HG02759 (cell line): ENCODE measurements at regions not wholly inside any gene's neighbourhood (a gene's known extent, or its start where the extent isn't known, plus 50 kb on each side); places are given as distances from the start of the nearest gene placed in this dataset.

Experiments used
- ATAC-seq: cut with Tn5 transposase; IDR thresholded peaks from one replicate; pipeline ENCODE4 v1.9.1; 2021; ENCODE audit warnings: mild to moderate bottlenecking, moderate library complexity; ENCODE audit not compliant: unreplicated experiment

- ATAC-seq = no peak
Observed at GRCh38 chr9:108180541-108180940, 675.2 kb downstream of the ACTL7B start.

- no peak for ATAC-seq
Observed at GRCh38 chr9:108178318-108178717, 677.5 kb downstream of the ACTL7B start.

GRCh38 chr9:108168236-108168850, 678.8 kb upstream of the KLF4 start:
- ATAC-seq = no peak

GRCh38 chr9:108167136-108167900, 677.7 kb upstream of the KLF4 start:
- no peak for ATAC-seq

GRCh38 chr9:108166519-108166918, 677.0 kb upstream of the KLF4 start:
- ATAC-seq = no peak

GRCh38 chr9:108163321-108164005, 673.9 kb upstream of the KLF4 start:
- no peak for ATAC-seq

- no peak for ATAC-seq
Observed at GRCh38 chr9:108162664-108163063, 673.1 kb upstream of the KLF4 start.

- ATAC-seq = no peak
Observed at GRCh38 chr9:108161503-108161902, 671.9 kb upstream of the KLF4 start.

DNA sequence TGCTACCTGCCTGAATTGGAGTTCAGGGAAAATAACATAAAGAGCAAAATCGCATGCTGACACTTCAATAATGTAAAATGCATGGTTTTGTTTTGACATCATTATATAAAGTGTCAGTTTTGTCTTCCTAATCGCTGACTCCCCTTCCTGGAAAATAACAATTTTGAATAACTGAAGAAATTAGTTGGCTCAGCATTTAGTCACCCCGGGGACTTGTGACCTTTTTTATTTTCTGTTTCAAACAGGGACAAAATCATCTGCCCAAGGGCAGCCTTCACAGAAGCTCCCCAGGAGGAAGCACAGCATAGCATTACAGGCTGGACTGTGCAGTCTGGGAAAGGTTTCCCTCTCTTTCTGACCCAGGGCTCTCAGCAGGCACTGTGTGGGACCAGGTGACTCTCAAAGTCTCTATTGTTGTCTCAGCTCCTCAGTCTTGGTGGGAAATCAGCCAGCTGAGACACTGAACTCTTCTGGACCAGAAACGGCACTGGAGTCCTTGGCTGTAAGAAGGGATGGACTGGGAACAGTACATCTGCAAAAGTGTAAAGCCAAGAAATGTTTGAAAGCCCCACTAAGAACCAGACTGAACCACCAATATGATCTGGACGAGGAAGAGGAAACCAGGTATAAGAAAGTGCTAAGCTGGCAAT, 671.3 kb upstream of the KLF4 start:
- ATAC-seq = no peak

DNA sequence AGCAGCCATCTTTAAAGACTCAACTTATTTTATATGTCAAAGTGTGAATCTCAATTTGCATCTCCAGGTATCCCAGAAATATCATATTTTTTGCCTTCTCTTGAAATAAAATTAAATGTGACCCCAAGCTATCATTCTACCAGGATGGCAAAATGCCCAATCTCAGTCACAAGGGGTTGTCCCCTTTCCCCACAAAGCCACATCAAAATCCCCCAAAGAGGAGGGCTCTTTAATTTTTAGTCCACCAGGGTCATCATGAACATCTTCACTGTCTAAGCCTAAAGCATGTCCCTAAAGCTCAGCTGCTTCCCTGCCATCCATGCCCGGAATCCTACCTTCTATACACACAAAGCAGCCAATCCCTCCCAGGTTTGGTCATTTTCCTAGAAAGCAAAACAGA, 670.5 kb upstream of the KLF4 start:
- no peak for ATAC-seq

- ATAC-seq = no peak
Observed at GRCh38 chr9:108158236-108158995, 668.8 kb upstream of the KLF4 start.

GRCh38 chr9:108156270-108156998, 666.9 kb upstream of the KLF4 start:
- no peak for ATAC-seq

GRCh38 chr9:108153416-108153815, 663.8 kb upstream of the KLF4 start:
- no peak for ATAC-seq

DNA sequence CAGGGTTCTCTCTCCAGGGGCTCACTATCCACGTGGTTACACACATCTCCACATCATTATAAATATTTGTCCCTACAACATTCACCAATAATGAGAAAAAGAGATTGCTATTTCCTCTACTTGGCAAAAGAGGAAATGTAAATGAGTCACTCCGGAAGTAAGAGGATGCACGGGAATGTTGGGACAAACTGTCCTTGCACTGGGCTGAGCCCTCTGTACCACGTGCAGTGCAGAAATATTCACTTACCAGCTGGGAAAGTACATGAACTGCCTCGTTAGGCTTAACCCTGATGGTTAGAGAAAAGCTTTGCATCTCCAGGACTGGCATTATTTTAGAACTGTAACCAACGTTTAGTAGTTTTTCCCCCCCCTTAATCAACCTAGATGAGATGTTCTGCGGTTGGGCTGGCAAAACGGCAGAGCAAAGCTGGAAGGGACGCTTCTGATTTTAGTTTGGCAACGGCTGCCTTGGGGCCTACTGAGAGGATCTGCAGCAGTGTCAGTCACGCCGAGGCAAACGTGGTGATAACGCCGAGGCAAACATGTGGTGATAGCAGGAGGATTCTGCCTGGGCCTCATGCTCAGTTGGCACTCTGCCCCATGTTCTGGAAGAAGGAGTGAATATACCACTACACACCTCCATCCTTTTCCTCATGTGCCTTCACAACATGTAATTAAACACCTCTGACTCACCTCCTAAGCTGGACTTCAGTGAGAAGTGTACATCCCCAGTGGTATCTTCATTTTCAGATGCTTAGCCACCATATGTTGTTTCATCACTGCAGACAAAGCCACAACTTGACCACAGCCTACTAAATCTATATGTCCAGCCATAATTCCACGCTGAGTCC, 661.4 kb upstream of the KLF4 start:
- ATAC-seq = no peak

- ATAC-seq = no peak
Observed at GRCh38 chr9:108149326-108149725, 659.8 kb upstream of the KLF4 start.

- ATAC-seq = no peak
Observed at GRCh38 chr9:108142504-108143201, 653.1 kb upstream of the KLF4 start.

DNA sequence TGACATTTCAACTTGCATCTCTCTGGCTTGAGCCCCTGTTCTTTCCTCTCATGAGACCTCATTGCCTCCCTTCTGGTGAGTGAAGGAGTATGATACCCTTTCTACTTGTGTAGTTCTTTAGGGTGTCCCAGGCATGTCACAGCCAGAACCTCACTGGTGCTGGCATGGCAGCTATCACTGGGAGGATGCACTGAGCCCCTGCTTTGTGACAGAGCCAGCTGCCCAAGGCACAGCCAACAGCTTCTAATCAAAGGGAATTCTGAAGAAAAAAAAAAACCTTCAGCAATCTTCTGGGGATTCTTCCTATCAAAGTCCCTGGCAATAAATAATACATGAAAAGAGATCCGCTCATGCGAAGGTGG, 652.6 kb upstream of the KLF4 start:
- ATAC-seq = no peak

DNA sequence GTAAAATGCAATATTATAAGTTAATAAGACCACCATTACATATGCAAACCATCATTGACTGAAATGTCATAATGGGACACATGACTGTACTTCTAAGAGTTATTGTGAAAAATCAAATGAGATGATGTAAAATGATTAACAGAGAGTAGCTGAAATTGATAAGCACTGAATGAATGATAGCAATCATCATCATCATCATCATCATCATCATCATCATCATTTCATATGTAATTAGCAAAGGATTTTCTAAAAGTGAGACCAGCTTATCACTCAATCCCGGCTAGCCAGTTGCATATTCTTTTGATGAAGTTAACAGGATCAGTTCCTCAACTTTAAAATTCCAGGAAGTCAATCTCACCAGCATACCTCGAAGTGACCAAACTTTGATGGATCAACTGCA, 650.3 kb upstream of the KLF4 start:
- ATAC-seq = no peak

DNA sequence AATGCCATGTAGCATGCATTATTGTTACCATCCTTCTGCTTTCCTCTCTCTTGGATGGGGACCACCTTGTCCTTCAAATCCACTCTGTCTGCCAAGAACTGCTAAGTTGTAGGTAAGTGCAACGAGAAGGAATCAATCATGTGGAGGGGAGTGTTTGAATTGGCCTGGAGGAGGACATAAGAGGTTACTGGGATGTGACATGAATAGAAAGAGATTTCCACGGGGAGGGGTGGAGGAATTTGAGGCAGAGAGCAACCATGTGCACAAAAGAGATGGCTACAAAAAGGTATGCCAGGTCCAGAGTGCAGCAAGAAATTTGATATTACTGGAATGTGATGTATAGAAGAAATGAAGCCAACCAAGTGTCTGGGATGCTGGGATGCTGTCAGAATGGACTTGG, 648.9 kb upstream of the KLF4 start:
- ATAC-seq = no peak
